ENCODE measurements at regions not wholly inside any gene's neighbourhood (a gene's known extent, or its start where the extent isn't known, plus 50 kb on each side); places are given as distances from the start of the nearest gene placed in this dataset.

- TF ChIP-seq, protein P1, sequence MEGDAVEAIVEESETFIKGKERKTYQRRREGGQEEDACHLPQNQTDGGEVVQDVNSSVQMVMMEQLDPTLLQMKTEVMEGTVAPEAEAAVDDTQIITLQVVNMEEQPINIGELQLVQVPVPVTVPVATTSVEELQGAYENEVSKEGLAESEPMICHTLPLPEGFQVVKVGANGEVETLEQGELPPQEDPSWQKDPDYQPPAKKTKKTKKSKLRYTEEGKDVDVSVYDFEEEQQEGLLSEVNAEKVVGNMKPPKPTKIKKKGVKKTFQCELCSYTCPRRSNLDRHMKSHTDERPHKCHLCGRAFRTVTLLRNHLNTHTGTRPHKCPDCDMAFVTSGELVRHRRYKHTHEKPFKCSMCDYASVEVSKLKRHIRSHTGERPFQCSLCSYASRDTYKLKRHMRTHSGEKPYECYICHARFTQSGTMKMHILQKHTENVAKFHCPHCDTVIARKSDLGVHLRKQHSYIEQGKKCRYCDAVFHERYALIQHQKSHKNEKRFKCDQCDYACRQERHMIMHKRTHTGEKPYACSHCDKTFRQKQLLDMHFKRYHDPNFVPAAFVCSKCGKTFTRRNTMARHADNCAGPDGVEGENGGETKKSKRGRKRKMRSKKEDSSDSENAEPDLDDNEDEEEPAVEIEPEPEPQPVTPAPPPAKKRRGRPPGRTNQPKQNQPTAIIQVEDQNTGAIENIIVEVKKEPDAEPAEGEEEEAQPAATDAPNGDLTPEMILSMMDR (IDR thresholded peaks at IDR 0.05): no peak
- TF ChIP-seq ZNF671 (CRISPR knock-in tag; IDR thresholded peaks at IDR 0.05): no peak
- no peak for TF ChIP-seq RELA (CRISPR knock-in tag; IDR thresholded peaks at IDR 0.05; ENCODE audit: borderline replicate concordance)
- TF ChIP-seq CBFB (CRISPR knock-in tag; IDR thresholded peaks at IDR 0.05; ENCODE audit: low read depth): no peak
- TF ChIP-seq TP53 (CRISPR knock-in tag; IDR thresholded peaks at IDR 0.05): no peak
- TF ChIP-seq, protein P2, sequence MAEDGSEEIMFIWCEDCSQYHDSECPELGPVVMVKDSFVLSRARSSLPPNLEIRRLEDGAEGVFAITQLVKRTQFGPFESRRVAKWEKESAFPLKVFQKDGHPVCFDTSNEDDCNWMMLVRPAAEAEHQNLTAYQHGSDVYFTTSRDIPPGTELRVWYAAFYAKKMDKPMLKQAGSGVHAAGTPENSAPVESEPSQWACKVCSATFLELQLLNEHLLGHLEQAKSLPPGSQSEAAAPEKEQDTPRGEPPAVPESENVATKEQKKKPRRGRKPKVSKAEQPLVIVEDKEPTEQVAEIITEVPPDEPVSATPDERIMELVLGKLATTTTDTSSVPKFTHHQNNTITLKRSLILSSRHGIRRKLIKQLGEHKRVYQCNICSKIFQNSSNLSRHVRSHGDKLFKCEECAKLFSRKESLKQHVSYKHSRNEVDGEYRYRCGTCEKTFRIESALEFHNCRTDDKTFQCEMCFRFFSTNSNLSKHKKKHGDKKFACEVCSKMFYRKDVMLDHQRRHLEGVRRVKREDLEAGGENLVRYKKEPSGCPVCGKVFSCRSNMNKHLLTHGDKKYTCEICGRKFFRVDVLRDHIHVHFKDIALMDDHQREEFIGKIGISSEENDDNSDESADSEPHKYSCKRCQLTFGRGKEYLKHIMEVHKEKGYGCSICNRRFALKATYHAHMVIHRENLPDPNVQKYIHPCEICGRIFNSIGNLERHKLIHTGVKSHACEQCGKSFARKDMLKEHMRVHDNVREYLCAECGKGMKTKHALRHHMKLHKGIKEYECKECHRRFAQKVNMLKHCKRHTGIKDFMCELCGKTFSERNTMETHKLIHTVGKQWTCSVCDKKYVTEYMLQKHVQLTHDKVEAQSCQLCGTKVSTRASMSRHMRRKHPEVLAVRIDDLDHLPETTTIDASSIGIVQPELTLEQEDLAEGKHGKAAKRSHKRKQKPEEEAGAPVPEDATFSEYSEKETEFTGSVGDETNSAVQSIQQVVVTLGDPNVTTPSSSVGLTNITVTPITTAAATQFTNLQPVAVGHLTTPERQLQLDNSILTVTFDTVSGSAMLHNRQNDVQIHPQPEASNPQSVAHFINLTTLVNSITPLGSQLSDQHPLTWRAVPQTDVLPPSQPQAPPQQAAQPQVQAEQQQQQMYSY (CRISPR knock-in tag; IDR thresholded peaks at IDR 0.05): no peak
- TF ChIP-seq ETV6 (CRISPR knock-in tag; IDR thresholded peaks at IDR 0.05): no peak
- TF ChIP-seq ZNF263 (CRISPR knock-in tag; IDR thresholded peaks at IDR 0.05; ENCODE audit: low read depth): no peak
- TF ChIP-seq NR2C2 (CRISPR knock-in tag; IDR thresholded peaks at IDR 0.05): no peak
- no peak for TF ChIP-seq JAZF1 (CRISPR knock-in tag; IDR thresholded peaks at IDR 0.05)
- TF ChIP-seq, protein P3, sequence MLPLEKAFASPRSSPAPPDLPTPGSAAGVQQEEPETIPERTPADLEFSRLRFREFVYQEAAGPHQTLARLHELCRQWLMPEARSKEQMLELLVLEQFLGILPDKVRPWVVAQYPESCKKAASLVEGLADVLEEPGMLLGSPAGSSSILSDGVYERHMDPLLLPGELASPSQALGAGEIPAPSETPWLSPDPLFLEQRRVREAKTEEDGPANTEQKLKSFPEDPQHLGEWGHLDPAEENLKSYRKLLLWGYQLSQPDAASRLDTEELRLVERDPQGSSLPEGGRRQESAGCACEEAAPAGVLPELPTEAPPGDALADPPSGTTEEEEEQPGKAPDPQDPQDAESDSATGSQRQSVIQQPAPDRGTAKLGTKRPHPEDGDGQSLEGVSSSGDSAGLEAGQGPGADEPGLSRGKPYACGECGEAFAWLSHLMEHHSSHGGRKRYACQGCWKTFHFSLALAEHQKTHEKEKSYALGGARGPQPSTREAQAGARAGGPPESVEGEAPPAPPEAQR (CRISPR knock-in tag; IDR thresholded peaks at IDR 0.05): no peak
- TF ChIP-seq TEAD1 (CRISPR knock-in tag; IDR thresholded peaks at IDR 0.05): no peak
- no peak for TF ChIP-seq USF2 (CRISPR knock-in tag; IDR thresholded peaks at IDR 0.05)
- TF ChIP-seq HMGA2 (CRISPR knock-in tag; IDR thresholded peaks at IDR 0.05): no peak
- no peak for TF ChIP-seq PREB (CRISPR knock-in tag; IDR thresholded peaks at IDR 0.05; ENCODE audit: borderline replicate concordance)
- TF ChIP-seq ZNF232 (CRISPR knock-in tag; IDR thresholded peaks at IDR 0.05): no peak
- TF ChIP-seq SMAD3 (CRISPR knock-in tag; IDR thresholded peaks at IDR 0.05; ENCODE audit: borderline replicate concordance): no peak
- no peak for TF ChIP-seq MLX (CRISPR knock-in tag; IDR thresholded peaks at IDR 0.05)
- ATAC-seq: no peak
- no peak for DNase-seq (ENCODE audit: low spot score)
- Mint-ChIP-seq H3K4me3 (no peak overlapping the region), H3K36me3 (peaks cover 60% of the 10 kb centered on the region), H3K27me3 (ENCODE audit: low read depth) (peaks cover 20% of the 10 kb centered on the region), H3K9me3 (peaks cover 59% of the 10 kb centered on the region), H3K4me1 (no peaks in the 10 kb centered on the region), H3K27ac (no peak overlapping the region)
- POLR2A ChIA-PET: no interaction called here
- CTCF ChIA-PET: no interaction called here
Observed at GRCh38 chr17:22441776-22442175, 749.5 kb downstream of the KCNJ18 start.

Data from WTC11 (cell line).